OCI-LY1 (cell line): ENCODE measurements at regions not wholly inside any gene's neighbourhood (a gene's known extent, or its start where the extent isn't known, plus 50 kb on each side); places are given as distances from the start of the nearest gene placed in this dataset.

Experiments
- H2AFZ ChIP-seq: fragments of 200-600 bp; sonication (generic), shearing (Covaris generic); 2 replicates; pipeline ENCODE4 v1.6.0; 2014; ENCODE audit warnings: antibody characterized with exemption, mild to moderate bottlenecking, low read length
- H3F3A ChIP-seq: fragments of 200-600 bp; sonication (generic), shearing (Covaris generic); 2 replicates; pipeline ENCODE4 v1.6.0; 2014; ENCODE audit warnings: mild to moderate bottlenecking, antibody characterized with exemption, low read length, moderate library complexity; ENCODE audit not compliant: insufficient read depth
- H3K27ac ChIP-seq: fragments of 200-600 bp; sonication (generic); 2 replicates; pipeline ENCODE4 v1.5.1; 2014; ENCODE audit warnings: low read length, mixed run types, mild to moderate bottlenecking, low read depth; ENCODE audit not compliant: poor library complexity, severe bottlenecking
- H3K27me3 ChIP-seq: fragments of 200-600 bp; sonication (generic); 2 replicates; pipeline ENCODE4 v1.6.0; 2014; ENCODE audit warnings: antibody characterized with exemption, mild to moderate bottlenecking, low read length, moderate library complexity; ENCODE audit not compliant: insufficient read depth
- H3K36me3 ChIP-seq: fragments of 200-600 bp; sonication (generic); 2 replicates; pipeline ENCODE4 v1.6.1; 2014; ENCODE audit warnings: mild to moderate bottlenecking, antibody characterized with exemption, low read length, moderate library complexity, mixed read lengths; ENCODE audit not compliant: insufficient read depth
- H3K4me1 ChIP-seq: fragments of 200-600 bp; sonication (generic); 2 replicates; pipeline ENCODE4 v1.5.1; 2014; ENCODE audit warnings: mild to moderate bottlenecking, low read length, moderate library complexity; ENCODE audit not compliant: insufficient read depth, severe bottlenecking
- H3K4me2 ChIP-seq: fragments of 200-600 bp; sonication (generic), shearing (Covaris generic); 2 replicates; pipeline ENCODE4 v1.6.1; 2014; ENCODE audit warnings: low read length
- H3K4me3 ChIP-seq: fragments of 200-600 bp; sonication (generic); 2 replicates; pipeline ENCODE4 v1.5.1; 2014; ENCODE audit warnings: low read length, low read depth, mild to moderate bottlenecking, mixed read lengths; ENCODE audit not compliant: poor library complexity, severe bottlenecking
- H3K79me2 ChIP-seq: fragments of 200-600 bp; shearing (Covaris generic); 2 replicates; pipeline ENCODE4 v1.6.1; 2016; ENCODE audit warnings: mixed run types, low read length, mixed read lengths; ENCODE audit not compliant: insufficient read depth
- H3K9ac ChIP-seq: fragments of 200-600 bp; sonication (generic), shearing (Covaris generic); 2 replicates; pipeline ENCODE4 v1.6.1; 2014; ENCODE audit warnings: mild to moderate bottlenecking, low read length, mixed read lengths
- H3K9me2 ChIP-seq: fragments of 200-600 bp; sonication (generic), shearing (Covaris generic); 2 replicates; pipeline ENCODE4 v1.6.1; 2014; ENCODE audit warnings: low read depth, mild to moderate bottlenecking, low read length, mixed read lengths
- H3K9me3 ChIP-seq: fragments of 200-600 bp; shearing (Covaris generic); 2 replicates; pipeline ENCODE4 v1.6.1; 2014; ENCODE audit warnings: low read length, mixed read lengths
- H4K20me1 ChIP-seq: fragments of 200-600 bp; sonication (generic), shearing (Covaris generic); 2 replicates; pipeline ENCODE4 v1.6.0; 2016; ENCODE audit warnings: mild to moderate bottlenecking, low read length; ENCODE audit not compliant: insufficient read depth
- CTCF ChIP-seq: fragments of 200-600 bp; sonication (generic), shearing (Covaris generic); IDR thresholded peaks from 2 replicates; pipeline ENCODE4 v1.5.1; 2017; ENCODE audit warnings: mild to moderate bottlenecking, antibody characterized with exemption, low read length, moderate library complexity, mixed read lengths
- EZH2 ChIP-seq: fragments of 200-600 bp; sonication (generic), shearing (Covaris generic); IDR thresholded peaks from 2 replicates; pipeline ENCODE4 v1.8.0; 2017; ENCODE audit warnings: borderline replicate concordance, mixed run types, mild to moderate bottlenecking, antibody characterized with exemption, low read length, moderate library complexity, mixed read lengths

- H3K79me2 ChIP-seq, result no peaks in the 10 kb centered on the region
Observed at GRCh38 chr4:135429528-135429927, 1227.9 kb upstream of the PABPC4L start.

GRCh38 chr4:135418353-135418752, 1216.8 kb upstream of the PABPC4L start:
- H3K9ac ChIP-seq, result no peak overlapping the region
- no peaks in the 10 kb centered on the region for H3K9me2 ChIP-seq
- H3K4me2 ChIP-seq, result no peak overlapping the region
- H3K9me3 ChIP-seq, result no peaks in the 10 kb centered on the region
- H2AFZ ChIP-seq, result no peak overlapping the region
- H3K27me3 ChIP-seq, result no peaks in the 10 kb centered on the region
- no peaks in the 10 kb centered on the region for H3F3A ChIP-seq
- TF ChIP-seq EZH2 (no peak), CTCF (peak; percentile 58)
- H3K79me2 ChIP-seq, result no peaks in the 10 kb centered on the region
- H4K20me1 ChIP-seq, result no peaks in the 10 kb centered on the region
- no peak overlapping the region for H3K27ac ChIP-seq
- no peak overlapping the region for H3K4me3 ChIP-seq
- no peaks in the 10 kb centered on the region for H3K4me1 ChIP-seq
- H3K36me3 ChIP-seq, result no peaks in the 10 kb centered on the region

More at GRCh38 chr4:135429528-135429927, 1227.9 kb upstream of the PABPC4L start:
- no peak overlapping the region for H2AFZ ChIP-seq
- H3K9ac ChIP-seq, result no peak overlapping the region
- no peak overlapping the region for H3K27ac ChIP-seq
- no peak overlapping the region for H3K4me3 ChIP-seq
- H3K9me3 ChIP-seq, result no peaks in the 10 kb centered on the region
- H3K4me1 ChIP-seq, result no peaks in the 10 kb centered on the region
- no peaks in the 10 kb centered on the region for H3F3A ChIP-seq
- TF ChIP-seq EZH2 (no peak), CTCF (no peak)
- no peaks in the 10 kb centered on the region for H3K9me2 ChIP-seq
- no peaks in the 10 kb centered on the region for H3K27me3 ChIP-seq
- H3K4me2 ChIP-seq, result no peak overlapping the region
- no peaks in the 10 kb centered on the region for H4K20me1 ChIP-seq
- H3K36me3 ChIP-seq, result no peaks in the 10 kb centered on the region

- Histone ChIP-seq H3K9me2 (no peaks in the 10 kb centered on the region), H3K4me2 (no peak overlapping the region), H3K9me3 (no peaks in the 10 kb centered on the region), H3K36me3 (no peaks in the 10 kb centered on the region), H3K9ac (no peak overlapping the region), H3K27ac (no peak overlapping the region), H3K27me3 (no peaks in the 10 kb centered on the region), H2AFZ (no peak overlapping the region), H3K4me3 (no peak overlapping the region), H3K4me1 (no peaks in the 10 kb centered on the region), H3K79me2 (no peaks in the 10 kb centered on the region), H4K20me1 (no peaks in the 10 kb centered on the region), H3F3A (no peaks in the 10 kb centered on the region)
- TF ChIP-seq EZH2 (no peak), CTCF (no peak)
Observed at GRCh38 chr4:135412213-135412612, 1210.6 kb upstream of the PABPC4L start.
